ENCODE measurements at regions not wholly inside any gene's neighbourhood (a gene's known extent, or its start where the extent isn't known, plus 50 kb on each side); places are given as distances from the start of the nearest gene placed in this dataset.
A peak's percentile ranks its signal among the peaks of the same experiment; 100 is the strongest.
"Not testable (repeated sequence)": the region's sequence is repeated elsewhere in the genome, so short reads cannot be mapped to it uniquely, and the experiment has no call there.

- no peak for DNase-seq
These were observed 82.9 kb upstream of the APBB1IP start for GRCh38 chr10:26355241-26355640.

DNA sequence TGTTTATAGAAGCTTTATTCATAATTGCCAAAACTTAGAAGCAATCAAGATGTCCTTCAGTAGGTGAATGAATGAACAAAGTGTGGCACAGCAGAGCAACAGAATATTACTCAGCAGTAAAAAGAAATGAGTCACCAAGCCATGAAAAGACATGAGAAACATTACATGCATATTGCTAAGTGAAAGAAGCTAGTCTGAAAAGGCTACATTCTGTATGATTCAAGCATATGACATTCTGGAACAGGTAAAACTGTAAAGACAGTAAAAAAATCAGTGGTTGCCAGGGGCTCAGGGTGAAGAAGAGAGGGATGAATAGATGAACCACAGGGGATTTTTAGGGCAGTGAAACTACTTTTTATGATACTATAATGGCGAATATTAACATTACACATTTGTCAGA, 80.9 kb upstream of the APBB1IP start:
- DNase-seq: no peak

GRCh38 chr10:26358071-26358470, 80.1 kb upstream of the APBB1IP start:
- no peak for DNase-seq

- no peak for DNase-seq
These were observed 78.5 kb upstream of the APBB1IP start for GRCh38 chr10:26359670-26360069.

GRCh38 chr10:26361351-26361750, 76.8 kb upstream of the APBB1IP start:
- DNase-seq: no peak

GRCh38 chr10:26361971-26362370, 76.2 kb upstream of the APBB1IP start:
- no peak for DNase-seq

DNA sequence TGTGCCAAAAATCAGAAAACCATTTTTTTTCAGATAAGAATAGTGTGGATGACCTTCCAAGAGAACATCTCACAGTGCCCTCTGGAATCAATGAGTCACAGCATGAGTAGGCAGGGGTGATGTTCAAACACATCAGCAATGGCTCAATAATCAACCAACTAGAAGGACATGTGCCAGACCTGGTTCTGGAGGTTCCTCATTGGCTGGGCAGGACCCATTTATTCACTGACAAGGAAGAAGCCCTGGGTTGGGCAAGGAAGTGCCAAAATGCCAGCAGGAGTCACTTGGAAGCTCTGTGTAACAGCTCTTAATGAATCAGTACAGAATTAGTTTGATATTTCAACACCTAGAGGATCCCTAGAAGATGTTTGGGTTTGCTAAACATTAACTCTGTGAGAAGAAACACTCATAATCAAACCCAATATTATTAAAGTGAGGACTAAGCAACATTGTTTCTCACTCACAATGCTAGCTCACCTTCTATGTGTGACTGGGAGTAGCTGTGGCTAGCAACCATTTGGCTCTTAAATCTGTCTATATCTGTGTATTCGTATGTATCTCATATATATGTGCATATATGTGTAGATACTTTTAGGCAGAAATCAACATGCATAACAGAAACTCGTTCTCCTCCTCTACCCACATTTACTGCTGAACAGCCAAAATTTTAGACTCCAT, 72.3 kb upstream of the APBB1IP start:
- DNase-seq: no peak

- not testable (repeated sequence) for DNase-seq
These were observed 71.1 kb upstream of the APBB1IP start for GRCh38 chr10:26367035-26367434.

GRCh38 chr10:26367771-26368170, 70.4 kb upstream of the APBB1IP start:
- DNase-seq: peak; percentile 12

- DNase-seq: no peak
These were observed 69.7 kb upstream of the APBB1IP start for GRCh38 chr10:26368463-26368862.

DNA sequence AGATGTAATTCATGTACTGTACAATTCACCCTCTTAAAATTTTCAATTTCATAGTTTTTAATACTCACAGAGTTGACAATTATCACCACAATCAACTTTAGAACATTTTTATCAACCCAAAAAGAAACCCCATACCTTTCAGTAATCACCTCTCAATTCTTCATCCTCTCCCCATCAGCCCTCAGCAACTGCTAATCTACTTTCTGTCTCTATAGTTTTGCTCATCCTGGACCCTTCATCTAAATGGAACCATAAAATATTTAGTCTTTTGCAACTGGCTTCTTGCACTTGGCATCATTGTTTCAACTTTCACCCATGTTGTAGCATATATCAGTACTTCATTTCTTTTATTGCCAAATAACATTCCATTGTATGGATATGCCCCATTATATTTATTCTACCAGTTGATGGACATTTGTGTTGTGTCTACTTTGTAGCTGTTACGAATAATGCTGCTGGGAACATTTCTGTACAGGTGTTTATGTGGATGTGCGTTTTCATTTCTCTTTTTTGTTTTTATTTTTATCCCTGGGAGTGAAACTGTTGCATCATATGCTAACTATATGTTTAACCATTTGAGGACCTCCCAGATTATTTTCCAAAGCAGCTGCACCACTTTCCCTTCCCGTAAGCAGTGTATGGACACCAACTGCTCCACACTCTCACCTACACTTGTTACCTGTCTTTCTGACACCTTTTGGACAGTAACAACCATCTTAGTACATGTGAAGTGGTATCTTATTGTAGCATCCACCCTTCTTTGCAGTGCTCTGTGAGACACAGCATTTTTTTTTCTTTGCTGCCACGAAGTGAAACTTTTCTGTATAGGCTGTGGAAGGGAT, 65.4 kb upstream of the APBB1IP start:
- DNase-seq: no peak

GRCh38 chr10:26374426-26374825, 63.7 kb upstream of the APBB1IP start:
- no peak for DNase-seq

DNA sequence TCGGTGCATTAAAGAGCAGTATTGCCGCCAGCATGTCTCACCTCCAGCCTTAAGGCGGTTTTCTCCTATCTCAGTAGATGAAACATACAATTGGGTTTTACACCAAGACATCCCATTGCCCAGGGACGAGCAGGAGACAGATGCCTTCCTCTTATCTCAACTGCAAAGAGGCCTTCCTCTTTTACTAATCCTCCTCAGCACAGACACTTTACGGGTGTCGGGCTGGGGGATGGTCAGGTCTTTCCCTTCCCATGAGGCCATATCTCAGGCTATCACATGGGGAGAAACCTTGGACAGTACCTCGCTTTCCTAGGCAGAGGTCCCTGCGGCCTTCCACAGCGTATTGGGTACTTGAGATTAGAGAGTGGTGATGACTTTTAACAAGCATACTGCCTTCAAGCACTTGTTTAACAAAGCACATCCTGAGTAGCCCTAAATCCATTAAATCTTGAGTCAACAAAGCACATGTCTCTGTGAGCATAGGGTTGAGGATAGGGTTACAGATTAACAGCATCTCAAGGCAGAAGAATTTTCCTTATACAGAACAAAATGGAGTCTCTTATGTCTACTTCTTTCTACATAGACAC, 60.8 kb upstream of the APBB1IP start:
- DNase-seq: not testable (repeated sequence)

DNA sequence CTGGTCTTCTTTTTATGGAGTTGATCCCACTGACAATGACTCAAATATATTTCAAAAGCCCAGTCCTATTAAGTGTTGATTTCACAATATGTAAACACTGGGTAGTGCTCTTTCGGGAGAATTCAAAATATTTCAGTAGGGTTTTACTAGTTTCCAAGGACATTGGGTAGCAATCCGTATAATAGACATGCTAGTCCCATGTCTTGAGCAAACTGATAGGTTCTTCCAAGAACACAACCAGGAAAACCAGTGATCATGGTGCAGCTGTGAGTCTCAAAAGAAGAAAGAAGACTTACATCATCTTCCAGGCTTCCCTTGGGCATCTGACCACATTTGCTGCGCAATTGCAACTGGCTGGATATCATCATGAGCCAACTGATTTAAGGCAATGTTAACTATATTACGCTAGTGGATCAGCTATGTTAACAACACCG, 59.3 kb upstream of the APBB1IP start:
- DNase-seq: no peak

DNA sequence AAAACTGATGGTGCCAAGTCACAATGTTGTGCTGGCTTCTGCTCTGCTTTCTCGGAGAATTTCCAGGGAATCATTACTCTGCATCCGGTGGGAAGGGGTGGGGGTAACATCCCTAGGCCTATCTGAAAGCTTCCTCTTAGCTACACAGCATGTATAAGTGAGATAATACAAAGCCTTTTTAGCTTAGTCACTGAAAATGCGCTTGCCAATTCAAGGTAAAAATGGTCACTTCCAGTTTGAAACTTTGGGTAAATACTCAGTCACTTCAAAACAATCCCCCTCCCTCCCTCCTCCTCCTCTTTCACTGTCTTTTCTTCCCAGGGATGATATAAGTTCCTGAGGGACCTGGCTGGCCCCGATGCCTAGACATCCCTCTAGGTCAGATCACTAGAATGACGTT, 57.3 kb upstream of the APBB1IP start:
- no peak for DNase-seq

- no peak for DNase-seq
These were observed 56.2 kb upstream of the APBB1IP start for GRCh38 chr10:26381986-26382385.

- DNase-seq: no peak
These were observed 53.5 kb upstream of the APBB1IP start for GRCh38 chr10:26384600-26384999.

DNA sequence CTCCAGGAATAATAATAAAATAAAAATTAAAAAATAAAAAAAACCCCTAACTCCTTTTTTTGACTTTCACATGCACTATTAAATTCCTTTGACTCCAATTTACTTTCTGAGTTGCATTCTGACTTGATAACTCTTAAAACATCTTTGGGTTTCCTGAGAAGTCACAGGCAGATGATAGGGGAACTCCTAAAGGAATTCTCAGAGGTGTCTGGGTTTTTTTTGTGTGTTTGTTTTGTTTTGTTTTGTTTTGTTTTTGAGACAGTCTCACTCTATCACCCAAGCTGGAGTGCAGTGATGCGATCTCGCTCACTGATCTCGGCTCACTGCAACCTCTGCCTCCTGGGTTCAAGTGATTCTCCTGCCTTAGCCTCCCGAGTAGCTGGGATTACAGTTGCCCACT, 52.7 kb upstream of the APBB1IP start:
- DNase-seq: no peak

DNA sequence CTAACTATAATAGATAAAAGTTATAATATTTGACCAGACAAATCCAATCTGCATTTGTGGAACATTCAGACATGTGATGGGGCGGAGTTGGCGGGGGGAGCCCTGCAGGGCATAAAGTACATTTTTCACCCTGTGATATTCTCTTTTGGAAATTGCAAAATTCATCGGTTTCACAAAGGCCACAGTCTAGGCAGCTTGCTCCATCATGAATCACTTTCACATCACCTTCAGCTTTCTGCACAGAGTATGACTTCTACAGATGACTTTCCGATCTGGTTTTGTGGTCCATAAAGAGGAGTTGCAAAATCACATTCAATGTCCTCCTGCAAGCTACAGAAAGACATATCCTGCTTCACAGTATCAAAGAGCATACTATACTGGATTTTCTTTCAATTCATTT, 51.4 kb upstream of the APBB1IP start:
- DNase-seq: no peak
